Osteoblast (primary cell): ENCODE measurements at regions not wholly inside any gene's neighbourhood (a gene's known extent, or its start where the extent isn't known, plus 50 kb on each side); places are given as distances from the start of the nearest gene placed in this dataset.
A peak's percentile ranks its signal among the peaks of the same experiment; 100 is the strongest.

ENCODE experiments used
- DNase-seq: peaks from one replicate; pipeline ENCODE4 v3.0.0; 2011; ENCODE audit warnings: low spot score, mixed read lengths; ENCODE audit not compliant: insufficient read length; ENCODE audit errors: missing footprints
- H2AFZ ChIP-seq: 2 replicates; pipeline ENCODE4 v1.6.0; 2011; ENCODE audit warnings: mild to moderate bottlenecking, low read length
- H3K27ac ChIP-seq: 2 replicates; pipeline ENCODE4 v1.5.1; 2011; ENCODE audit warnings: mild to moderate bottlenecking, low read depth, low read length, moderate library complexity
- H3K27me3 ChIP-seq: 2 replicates; pipeline ENCODE4 v1.6.0; 2012; ENCODE audit warnings: mild to moderate bottlenecking, control low read depth, inconsistent platforms, low read length, moderate library complexity; ENCODE audit not compliant: insufficient read depth
- H3K36me3 ChIP-seq: 2 replicates; pipeline ENCODE4 v1.5.1; 2011; ENCODE audit warnings: mild to moderate bottlenecking, low read length, control low read depth, moderate library complexity; ENCODE audit not compliant: insufficient read depth
- H3K4me1 ChIP-seq: 2 replicates; pipeline ENCODE4 v1.5.1; 2011; ENCODE audit warnings: mild to moderate bottlenecking, low read length, control low read depth, moderate library complexity; ENCODE audit not compliant: insufficient read depth
- H3K4me2 ChIP-seq: 2 replicates; pipeline ENCODE4 v1.6.0; 2011; ENCODE audit warnings: mild to moderate bottlenecking, low read length; ENCODE audit not compliant: insufficient read depth
- H3K4me3 ChIP-seq: fragments of 200-600 bp; sonication (generic); 3 replicates; pipeline ENCODE4 v1.5.1; 2012; ENCODE audit warnings: mild to moderate bottlenecking, low read length, inconsistent platforms; ENCODE audit not compliant: insufficient read depth
- H3K79me2 ChIP-seq: 2 replicates; pipeline ENCODE4 v1.6.0; 2012; ENCODE audit warnings: mild to moderate bottlenecking, low read length, control low read depth, inconsistent platforms; ENCODE audit not compliant: insufficient read depth
- H3K9me3 ChIP-seq: 2 replicates; pipeline ENCODE4 v1.5.1; 2011; ENCODE audit warnings: low read depth, low read length, control low read depth
- H4K20me1 ChIP-seq: 2 replicates; pipeline ENCODE4 v1.6.0; 2012; ENCODE audit warnings: mild to moderate bottlenecking, low read length, control low read depth; ENCODE audit not compliant: insufficient read depth
- TF ChIP-seq, protein P1 (sequence below): IDR thresholded peaks from 2 replicates; pipeline ENCODE4 v1.5.1; 2011; ENCODE audit warnings: mild to moderate bottlenecking, low read depth, low read length, moderate library complexity; ENCODE audit errors: extremely low read depth

DNA sequence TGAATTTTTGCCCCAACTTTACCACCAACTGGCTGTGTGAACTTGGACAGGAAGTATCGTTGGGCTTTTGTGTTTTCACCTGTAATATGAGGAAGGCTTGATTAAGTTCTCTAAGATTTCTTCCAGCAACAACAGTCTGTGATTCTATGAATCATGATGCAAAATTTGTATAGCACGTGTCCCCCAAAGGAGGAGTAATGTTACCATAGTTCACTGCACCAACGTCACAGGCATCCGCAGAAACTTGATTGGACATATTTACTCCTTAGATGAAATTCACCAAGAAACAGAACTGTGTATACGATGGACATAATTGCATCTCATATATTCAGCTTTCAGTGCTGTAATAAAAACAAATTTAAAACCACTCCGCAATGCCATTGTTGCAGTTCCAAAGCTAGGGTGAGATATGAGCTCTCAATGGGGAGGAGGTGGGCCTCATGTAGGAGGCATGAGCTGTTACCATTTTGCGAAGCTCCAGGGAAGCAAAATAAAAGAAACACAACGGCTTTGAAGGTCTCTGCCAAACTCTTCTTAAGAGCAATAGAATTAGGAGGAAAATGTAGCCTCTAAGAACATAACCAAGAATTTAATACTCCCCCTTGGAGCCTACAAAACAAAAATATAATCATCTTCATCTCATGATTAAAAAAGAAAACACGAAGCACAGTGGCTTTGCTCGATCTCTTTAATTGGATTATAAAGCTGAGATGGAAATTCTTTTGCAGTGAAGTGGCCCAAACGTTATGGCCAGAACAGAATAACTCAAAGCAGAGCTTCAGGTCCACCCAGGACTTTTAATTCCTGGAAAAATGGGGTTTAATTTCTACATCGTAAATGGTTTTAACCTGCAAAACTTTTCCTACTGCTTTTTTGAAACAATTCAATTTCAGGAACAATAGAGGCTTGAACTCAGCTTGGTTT, 80.7 kb downstream of the CHST2 start:
- Histone ChIP-seq H2AFZ (peak overlapping the region; percentile 67), H3K27ac (no peak overlapping the region), H3K79me2 (no peaks in the 10 kb centered on the region), H4K20me1 (no peaks in the 10 kb centered on the region), H3K27me3 (no peaks in the 10 kb centered on the region), H3K4me3 (peak overlapping the region; percentile 20), H3K4me2 (peak overlapping the region; percentile 58), H3K36me3 (no peaks in the 10 kb centered on the region), H3K4me1 (peaks cover 6% of the 10 kb centered on the region), H3K9me3 (no peaks in the 10 kb centered on the region)
- TF ChIP-seq, protein P1, sequence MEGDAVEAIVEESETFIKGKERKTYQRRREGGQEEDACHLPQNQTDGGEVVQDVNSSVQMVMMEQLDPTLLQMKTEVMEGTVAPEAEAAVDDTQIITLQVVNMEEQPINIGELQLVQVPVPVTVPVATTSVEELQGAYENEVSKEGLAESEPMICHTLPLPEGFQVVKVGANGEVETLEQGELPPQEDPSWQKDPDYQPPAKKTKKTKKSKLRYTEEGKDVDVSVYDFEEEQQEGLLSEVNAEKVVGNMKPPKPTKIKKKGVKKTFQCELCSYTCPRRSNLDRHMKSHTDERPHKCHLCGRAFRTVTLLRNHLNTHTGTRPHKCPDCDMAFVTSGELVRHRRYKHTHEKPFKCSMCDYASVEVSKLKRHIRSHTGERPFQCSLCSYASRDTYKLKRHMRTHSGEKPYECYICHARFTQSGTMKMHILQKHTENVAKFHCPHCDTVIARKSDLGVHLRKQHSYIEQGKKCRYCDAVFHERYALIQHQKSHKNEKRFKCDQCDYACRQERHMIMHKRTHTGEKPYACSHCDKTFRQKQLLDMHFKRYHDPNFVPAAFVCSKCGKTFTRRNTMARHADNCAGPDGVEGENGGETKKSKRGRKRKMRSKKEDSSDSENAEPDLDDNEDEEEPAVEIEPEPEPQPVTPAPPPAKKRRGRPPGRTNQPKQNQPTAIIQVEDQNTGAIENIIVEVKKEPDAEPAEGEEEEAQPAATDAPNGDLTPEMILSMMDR = no peak
- no peak for DNase-seq

DNA sequence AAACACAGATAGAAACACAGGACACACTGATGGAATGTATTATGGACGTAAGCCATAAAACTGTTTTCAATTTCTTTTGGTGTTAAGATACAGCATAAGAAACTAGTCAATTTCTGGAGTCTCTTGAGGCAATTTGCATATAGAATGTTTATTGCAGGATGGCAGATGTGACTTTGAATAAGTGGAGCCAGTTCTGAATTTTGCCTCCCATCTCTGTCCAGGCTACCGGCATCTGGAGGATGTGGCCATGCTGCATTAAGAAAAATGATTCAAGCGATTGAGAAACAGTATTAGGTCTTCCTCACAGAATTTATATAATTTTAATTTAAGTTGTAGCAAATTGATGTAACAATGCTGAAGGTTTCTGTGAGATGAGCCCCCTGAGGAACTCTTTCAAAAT, 81.5 kb downstream of the CHST2 start:
- H3K27ac ChIP-seq = no peak overlapping the region
- H4K20me1 ChIP-seq = no peaks in the 10 kb centered on the region
- no peak for DNase-seq
- peaks cover 6% of the 10 kb centered on the region for H3K4me1 ChIP-seq
- H3K9me3 ChIP-seq = no peaks in the 10 kb centered on the region
- TF ChIP-seq, protein P1 = no peak
- H3K36me3 ChIP-seq = no peaks in the 10 kb centered on the region
- H3K4me2 ChIP-seq = peak overlapping the region; percentile 58
- no peak overlapping the region for H2AFZ ChIP-seq
- no peak overlapping the region for H3K4me3 ChIP-seq
- no peaks in the 10 kb centered on the region for H3K27me3 ChIP-seq
- H3K79me2 ChIP-seq = no peaks in the 10 kb centered on the region

DNA sequence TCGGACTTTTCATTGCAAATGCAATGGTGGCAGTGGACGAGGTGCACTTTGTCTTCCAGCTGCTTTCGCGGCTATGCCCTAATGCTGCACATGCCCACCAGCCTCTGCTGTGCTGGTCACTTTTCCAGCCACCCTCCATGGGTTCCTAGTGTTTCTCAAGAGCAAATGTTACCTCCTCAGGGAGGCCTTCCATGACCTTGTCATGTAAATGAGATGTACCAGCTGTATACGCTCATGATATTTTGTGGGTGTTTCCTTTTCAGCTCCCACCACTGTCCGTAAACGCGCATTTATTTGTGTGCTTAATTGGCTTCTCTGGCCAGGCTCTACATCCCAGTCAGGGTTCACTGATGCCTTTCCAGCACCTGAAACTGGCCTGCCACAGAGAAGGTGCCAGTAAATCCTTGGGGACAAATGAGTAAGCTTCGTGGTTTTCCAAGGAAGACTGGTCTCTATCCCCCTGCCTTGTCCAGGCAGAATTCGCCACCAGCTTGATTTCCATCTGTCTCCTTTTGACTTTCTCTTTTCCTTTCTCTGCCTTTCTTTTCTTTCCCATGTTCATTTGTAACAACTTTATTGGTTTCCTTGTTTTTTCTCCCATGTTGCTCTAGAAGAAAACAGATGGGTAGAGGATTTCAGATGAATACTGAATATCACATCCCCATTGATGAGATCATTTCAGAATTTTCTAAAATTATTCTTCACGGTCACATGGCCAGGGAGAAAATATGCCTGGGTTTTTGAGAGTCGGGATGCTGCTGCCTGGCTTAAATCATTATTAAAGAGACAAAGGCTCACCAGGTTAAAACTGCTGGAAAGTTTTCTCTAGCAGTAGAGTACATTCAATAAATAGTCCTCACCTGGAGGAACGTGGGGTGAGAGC, 82.5 kb downstream of the CHST2 start:
- TF ChIP-seq, protein P1 = no peak
- no peak for DNase-seq
- Histone ChIP-seq H2AFZ (no peak overlapping the region), H4K20me1 (no peaks in the 10 kb centered on the region), H3K9me3 (no peaks in the 10 kb centered on the region), H3K36me3 (no peaks in the 10 kb centered on the region), H3K27ac (no peak overlapping the region), H3K4me1 (peaks cover 6% of the 10 kb centered on the region), H3K79me2 (no peaks in the 10 kb centered on the region), H3K4me2 (no peak overlapping the region), H3K27me3 (no peaks in the 10 kb centered on the region), H3K4me3 (no peak overlapping the region)

- DNase-seq = no peak
- Histone ChIP-seq H3K9me3 (no peaks in the 10 kb centered on the region), H3K4me3 (no peak overlapping the region), H3K4me1 (peaks cover 6% of the 10 kb centered on the region), H3K27ac (no peak overlapping the region), H3K4me2 (no peak overlapping the region), H3K27me3 (no peaks in the 10 kb centered on the region), H3K79me2 (no peaks in the 10 kb centered on the region), H4K20me1 (no peaks in the 10 kb centered on the region), H2AFZ (no peak overlapping the region), H3K36me3 (no peaks in the 10 kb centered on the region)
- TF ChIP-seq, protein P1 = no peak
These were observed 83.6 kb downstream of the CHST2 start for GRCh38 chr3:143203142-143203541.
